RWPE2 (cell line): ENCODE measurements at regions not wholly inside any gene's neighbourhood (a gene's known extent, or its start where the extent isn't known, plus 50 kb on each side); places are given as distances from the start of the nearest gene placed in this dataset.
A peak's percentile ranks its signal among the peaks of the same experiment; 100 is the strongest.

ENCODE experiments used
- ATAC-seq: fragments of 200-7000 bp; cut with Tn5 transposase; 3 replicates; pipeline ENCODE4 v1.9.1; 2021; ENCODE audit warnings: low read depth
- DNase-seq: peaks from one replicate; pipeline ENCODE4 v3.0.0-alpha.2; 2020; ENCODE audit warnings: low spot score
- H3K27ac ChIP-seq: fragments of 450-650 bp; 2 replicates; pipeline ENCODE4 v1.5.1; 2017; ENCODE audit warnings: mild to moderate bottlenecking; ENCODE audit not compliant: poor library complexity, severe bottlenecking
- H3K27me3 ChIP-seq: fragments of 250-450 bp; sonication (Bioruptor Pico); 2 replicates; pipeline ENCODE4 v1.5.1; 2021; ENCODE audit warnings: mild to moderate bottlenecking, moderate library complexity; ENCODE audit not compliant: insufficient read depth, poor library complexity, severe bottlenecking
- H3K36me3 ChIP-seq: fragments of 250-450 bp; sonication (Bioruptor Pico); 2 replicates; pipeline ENCODE4 v1.5.1; 2020; ENCODE audit warnings: low read depth, mild to moderate bottlenecking, moderate library complexity
- H3K4me1 ChIP-seq: fragments of 250-450 bp; sonication (Bioruptor Pico); 2 replicates; pipeline ENCODE4 v1.5.1; 2021; ENCODE audit warnings: mild to moderate bottlenecking, moderate library complexity; ENCODE audit not compliant: insufficient read depth, poor library complexity, severe bottlenecking
- H3K4me3 ChIP-seq: fragments of 250-450 bp; sonication (Bioruptor Pico); 2 replicates; pipeline ENCODE4 v1.5.1; 2021; ENCODE audit warnings: mild to moderate bottlenecking, moderate library complexity; ENCODE audit not compliant: severe bottlenecking
- H3K9me3 ChIP-seq: fragments of 250-450 bp; sonication (Bioruptor Pico); 2 replicates; pipeline ENCODE4 v1.5.1; 2021; ENCODE audit warnings: mild to moderate bottlenecking, moderate library complexity; ENCODE audit not compliant: severe bottlenecking
- TF ChIP-seq, protein P1 (sequence below): fragments of 450-650 bp; IDR thresholded peaks from one replicate; pipeline ENCODE4 v1.5.1; 2017; ENCODE audit warnings: mild to moderate bottlenecking, moderate library complexity; ENCODE audit not compliant: poor library complexity, severe bottlenecking

DNA sequence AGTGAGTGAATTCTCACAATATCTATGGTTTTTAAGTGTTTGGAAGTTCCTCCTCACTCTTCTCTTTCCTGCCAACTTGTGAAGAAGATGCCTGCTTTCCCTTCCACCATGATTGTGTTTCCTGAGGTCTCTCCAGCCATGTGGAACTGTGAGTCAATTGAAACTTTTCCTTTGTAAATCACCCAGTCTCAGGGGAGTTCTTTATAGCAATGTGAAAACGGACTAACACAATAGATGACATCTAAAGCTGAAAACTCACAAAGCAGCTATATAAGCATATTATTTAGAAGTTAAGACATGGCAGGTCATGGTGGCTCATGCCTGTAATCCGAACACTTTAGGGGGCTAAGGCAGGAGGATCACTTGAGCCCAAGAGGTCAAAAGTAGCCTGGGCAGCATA, 130.2 kb downstream of the ARRDC3 start:
- no peaks in the 10 kb centered on the region for H3K4me1 ChIP-seq
- ATAC-seq, result no peak
- no peak for DNase-seq
- H3K9me3 ChIP-seq, result no peaks in the 10 kb centered on the region
- TF ChIP-seq, protein P1, sequence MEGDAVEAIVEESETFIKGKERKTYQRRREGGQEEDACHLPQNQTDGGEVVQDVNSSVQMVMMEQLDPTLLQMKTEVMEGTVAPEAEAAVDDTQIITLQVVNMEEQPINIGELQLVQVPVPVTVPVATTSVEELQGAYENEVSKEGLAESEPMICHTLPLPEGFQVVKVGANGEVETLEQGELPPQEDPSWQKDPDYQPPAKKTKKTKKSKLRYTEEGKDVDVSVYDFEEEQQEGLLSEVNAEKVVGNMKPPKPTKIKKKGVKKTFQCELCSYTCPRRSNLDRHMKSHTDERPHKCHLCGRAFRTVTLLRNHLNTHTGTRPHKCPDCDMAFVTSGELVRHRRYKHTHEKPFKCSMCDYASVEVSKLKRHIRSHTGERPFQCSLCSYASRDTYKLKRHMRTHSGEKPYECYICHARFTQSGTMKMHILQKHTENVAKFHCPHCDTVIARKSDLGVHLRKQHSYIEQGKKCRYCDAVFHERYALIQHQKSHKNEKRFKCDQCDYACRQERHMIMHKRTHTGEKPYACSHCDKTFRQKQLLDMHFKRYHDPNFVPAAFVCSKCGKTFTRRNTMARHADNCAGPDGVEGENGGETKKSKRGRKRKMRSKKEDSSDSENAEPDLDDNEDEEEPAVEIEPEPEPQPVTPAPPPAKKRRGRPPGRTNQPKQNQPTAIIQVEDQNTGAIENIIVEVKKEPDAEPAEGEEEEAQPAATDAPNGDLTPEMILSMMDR, result no peak
- H3K36me3 ChIP-seq, result no peaks in the 10 kb centered on the region
- no peaks in the 10 kb centered on the region for H3K27me3 ChIP-seq
- H3K27ac ChIP-seq, result no peak overlapping the region
- no peak overlapping the region for H3K4me3 ChIP-seq

DNA sequence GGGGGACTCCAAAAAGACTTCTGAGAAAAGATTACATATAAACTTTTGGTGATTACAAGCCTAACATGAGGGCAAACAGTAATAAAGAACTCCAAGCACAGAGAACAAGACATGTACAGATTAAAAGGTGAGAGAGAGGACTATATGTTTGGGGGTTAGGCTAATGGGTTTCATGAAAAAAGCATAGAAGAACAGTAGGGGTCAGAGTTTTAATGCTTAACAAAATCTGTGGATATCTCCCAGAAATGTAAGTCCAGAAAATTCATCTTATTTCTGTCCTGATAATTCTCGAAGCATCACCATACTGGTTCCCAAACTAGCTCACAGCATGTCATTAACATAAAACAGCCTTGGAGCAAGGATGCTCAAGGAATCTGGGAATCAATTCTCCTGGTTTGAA, 137.2 kb downstream of the ARRDC3 start:
- H3K27me3 ChIP-seq, result no peaks in the 10 kb centered on the region
- peaks cover 7% of the 10 kb centered on the region for H3K9me3 ChIP-seq
- DNase-seq (no peak), ATAC-seq (0 out of 3 replicates have a peak, but pooled peaks have one; percentile 33)
- no peaks in the 10 kb centered on the region for H3K4me1 ChIP-seq
- no peak overlapping the region for H3K27ac ChIP-seq
- no peaks in the 10 kb centered on the region for H3K36me3 ChIP-seq
- H3K4me3 ChIP-seq, result no peak overlapping the region
- TF ChIP-seq, protein P1, result peak; percentile 22

DNA sequence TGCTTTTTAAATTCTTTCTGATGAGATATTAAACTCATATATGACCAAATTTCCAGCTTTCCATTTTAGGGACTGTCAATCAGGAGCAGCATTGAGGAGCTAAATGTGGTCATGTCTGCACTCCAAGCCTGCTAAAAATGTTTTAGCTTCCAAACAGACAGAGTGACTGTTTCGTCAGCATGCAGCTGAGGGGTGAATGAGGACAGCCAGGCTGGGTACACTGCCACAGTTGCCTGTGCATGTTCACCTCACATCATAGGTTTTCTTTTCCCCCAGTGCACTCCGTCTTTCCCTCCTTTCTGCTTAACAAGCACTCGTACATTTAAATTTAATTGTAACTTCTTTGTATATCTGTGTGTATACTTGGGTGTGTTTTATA, 138.1 kb downstream of the ARRDC3 start:
- Histone ChIP-seq H3K27me3 (no peaks in the 10 kb centered on the region), H3K4me1 (no peaks in the 10 kb centered on the region), H3K9me3 (peaks cover 7% of the 10 kb centered on the region), H3K27ac (no peak overlapping the region), H3K4me3 (no peak overlapping the region), H3K36me3 (no peaks in the 10 kb centered on the region)
- ATAC-seq (no peak), DNase-seq (no peak)
- TF ChIP-seq, protein P1, result no peak

DNA sequence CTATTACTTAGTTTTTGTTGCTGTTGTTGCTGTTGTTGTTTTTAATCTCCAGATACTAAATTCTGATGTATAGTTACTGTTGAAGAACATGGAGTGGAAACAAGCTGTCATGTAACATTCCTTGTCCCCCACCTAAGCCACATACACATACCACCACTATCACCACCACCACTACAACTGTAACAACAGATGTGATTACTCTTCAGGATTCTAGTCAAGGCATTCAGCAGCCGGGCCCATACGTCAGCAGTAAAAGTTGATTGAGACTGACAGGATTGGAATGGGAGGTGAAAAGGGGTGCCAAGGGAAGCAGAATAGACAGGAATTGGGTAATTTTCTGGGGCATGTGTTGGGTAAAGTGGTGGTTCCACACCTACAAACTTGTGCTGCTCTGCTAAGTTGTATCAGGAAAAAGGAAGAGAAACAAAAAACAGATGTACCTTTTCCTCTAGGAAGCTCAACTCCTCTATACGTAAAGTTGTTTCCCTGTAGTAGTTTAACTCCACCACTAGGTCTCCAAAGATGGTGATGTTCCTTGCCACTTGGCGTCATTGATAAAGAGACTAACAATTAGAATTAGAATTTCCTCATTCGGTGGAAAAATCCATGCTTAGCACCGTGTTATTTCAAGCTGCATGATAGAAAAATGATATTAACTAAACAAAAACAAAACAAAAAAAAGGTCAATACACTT, 138.6 kb downstream of the ARRDC3 start:
- Histone ChIP-seq H3K36me3 (no peaks in the 10 kb centered on the region), H3K4me3 (no peak overlapping the region), H3K9me3 (peaks cover 7% of the 10 kb centered on the region), H3K4me1 (no peaks in the 10 kb centered on the region), H3K27me3 (no peaks in the 10 kb centered on the region), H3K27ac (no peak overlapping the region)
- TF ChIP-seq, protein P1, result no peak
- no peak for DNase-seq
- no peak for ATAC-seq

DNA sequence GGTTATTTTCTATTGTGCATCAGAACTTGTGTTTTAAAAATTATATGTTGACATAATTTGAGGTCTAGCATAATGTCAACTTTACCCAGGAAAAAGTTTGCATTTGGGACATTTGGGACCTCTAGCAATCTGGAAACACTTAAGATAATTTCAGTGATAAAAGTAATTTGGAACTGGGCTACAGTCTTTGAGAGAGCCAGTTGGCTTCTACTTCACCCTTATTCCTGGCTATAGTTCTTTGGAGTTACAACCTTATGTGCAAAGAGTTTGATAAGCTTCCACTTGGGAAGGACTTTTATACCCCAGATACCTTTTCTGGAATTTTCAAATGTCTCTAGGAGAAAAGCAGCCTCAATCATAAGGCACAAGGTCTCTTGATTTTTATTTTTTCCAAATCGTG, 139.3 kb downstream of the ARRDC3 start:
- Histone ChIP-seq H3K27me3 (no peaks in the 10 kb centered on the region), H3K4me1 (no peaks in the 10 kb centered on the region), H3K27ac (no peak overlapping the region), H3K9me3 (peaks cover 7% of the 10 kb centered on the region), H3K36me3 (no peaks in the 10 kb centered on the region), H3K4me3 (no peak overlapping the region)
- ATAC-seq (no peak), DNase-seq (no peak)
- TF ChIP-seq, protein P1, result no peak
